GM21515 (cell line): ENCODE measurements at regions not wholly inside any gene's neighbourhood (a gene's known extent, or its start where the extent isn't known, plus 50 kb on each side); places are given as distances from the start of the nearest gene placed in this dataset.
"Not testable (repeated sequence)": the region's sequence is repeated elsewhere in the genome, so short reads cannot be mapped to it uniquely, and the experiment has no call there.

Source experiments
- ATAC-seq: cut with Tn5 transposase; IDR thresholded peaks from one replicate; pipeline ENCODE4 v1.9.1; 2021; ENCODE audit not compliant: unreplicated experiment

DNA sequence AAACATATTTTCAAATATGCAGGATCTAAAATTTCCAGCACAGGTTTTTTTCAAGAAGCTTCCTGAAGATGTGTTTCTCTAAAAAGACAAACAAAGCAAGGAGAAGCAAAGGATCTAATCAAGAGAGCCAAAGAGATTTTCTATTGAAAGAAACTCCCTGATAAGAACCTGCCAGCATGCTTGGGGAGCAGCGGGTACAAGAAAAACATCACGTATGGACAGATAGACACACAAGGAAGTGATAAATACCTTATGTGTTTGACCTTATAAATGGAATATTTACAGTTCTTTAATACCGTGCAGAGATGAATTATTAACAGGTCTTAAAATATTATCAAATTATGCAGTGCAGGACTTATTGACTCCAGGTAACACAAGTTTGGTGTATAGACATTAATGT is 562.1 kb downstream of the DACH1 start:
- no peak for ATAC-seq

DNA sequence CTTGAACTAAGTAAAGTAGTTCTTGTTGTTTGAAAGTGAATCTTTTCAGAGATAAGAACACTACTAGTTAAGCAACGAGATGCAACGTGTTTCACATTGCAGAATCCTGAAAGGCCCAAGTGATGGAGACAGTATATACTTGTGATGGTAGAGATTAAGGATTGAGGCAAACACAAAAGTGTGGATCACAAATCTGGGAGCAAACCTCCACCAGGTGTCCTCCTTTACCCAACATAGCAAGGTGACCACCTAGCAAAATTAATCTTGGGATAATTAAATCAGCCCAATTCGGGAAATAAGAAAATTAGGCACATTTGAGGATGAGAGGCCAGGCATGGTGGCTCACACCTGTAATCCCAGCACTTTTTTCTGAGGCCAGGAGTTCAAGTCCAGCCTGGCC is 563.9 kb downstream of the DACH1 start:
- no peak for ATAC-seq

DNA sequence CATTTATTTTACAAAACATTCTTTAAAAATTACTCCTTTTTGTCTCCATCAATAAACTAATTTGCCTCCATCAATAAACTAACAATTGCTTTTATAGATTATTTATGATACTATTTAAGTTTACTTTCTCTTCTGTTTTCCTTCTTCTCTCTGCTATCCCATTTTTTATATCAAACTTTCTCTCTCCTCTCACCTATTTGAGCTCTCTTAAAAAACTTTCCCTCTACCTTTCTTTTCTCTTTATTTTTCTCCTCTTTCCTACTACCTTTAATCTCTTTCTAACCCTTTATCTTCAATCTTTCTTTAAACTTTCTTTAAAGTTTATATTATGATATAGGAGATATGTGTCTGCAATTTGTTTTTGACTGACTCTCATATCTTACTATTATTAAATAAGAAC is 566.4 kb downstream of the DACH1 start:
- ATAC-seq, result no peak

DNA sequence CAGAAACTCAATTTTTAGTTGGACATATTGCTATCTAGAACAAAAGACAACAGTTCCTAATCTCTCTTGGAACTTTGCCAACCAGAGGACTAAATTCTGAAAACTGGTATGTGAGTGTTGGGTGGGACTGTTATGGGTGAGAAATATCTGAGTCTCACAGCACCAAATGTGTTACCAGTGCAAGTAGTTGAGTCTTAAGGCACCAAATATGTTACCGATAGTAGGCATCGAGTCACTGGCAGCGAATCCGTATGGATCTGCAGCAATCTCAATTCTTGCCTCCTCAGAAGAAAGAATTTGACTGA is 575.2 kb downstream of the DACH1 start:
- no peak for ATAC-seq

DNA sequence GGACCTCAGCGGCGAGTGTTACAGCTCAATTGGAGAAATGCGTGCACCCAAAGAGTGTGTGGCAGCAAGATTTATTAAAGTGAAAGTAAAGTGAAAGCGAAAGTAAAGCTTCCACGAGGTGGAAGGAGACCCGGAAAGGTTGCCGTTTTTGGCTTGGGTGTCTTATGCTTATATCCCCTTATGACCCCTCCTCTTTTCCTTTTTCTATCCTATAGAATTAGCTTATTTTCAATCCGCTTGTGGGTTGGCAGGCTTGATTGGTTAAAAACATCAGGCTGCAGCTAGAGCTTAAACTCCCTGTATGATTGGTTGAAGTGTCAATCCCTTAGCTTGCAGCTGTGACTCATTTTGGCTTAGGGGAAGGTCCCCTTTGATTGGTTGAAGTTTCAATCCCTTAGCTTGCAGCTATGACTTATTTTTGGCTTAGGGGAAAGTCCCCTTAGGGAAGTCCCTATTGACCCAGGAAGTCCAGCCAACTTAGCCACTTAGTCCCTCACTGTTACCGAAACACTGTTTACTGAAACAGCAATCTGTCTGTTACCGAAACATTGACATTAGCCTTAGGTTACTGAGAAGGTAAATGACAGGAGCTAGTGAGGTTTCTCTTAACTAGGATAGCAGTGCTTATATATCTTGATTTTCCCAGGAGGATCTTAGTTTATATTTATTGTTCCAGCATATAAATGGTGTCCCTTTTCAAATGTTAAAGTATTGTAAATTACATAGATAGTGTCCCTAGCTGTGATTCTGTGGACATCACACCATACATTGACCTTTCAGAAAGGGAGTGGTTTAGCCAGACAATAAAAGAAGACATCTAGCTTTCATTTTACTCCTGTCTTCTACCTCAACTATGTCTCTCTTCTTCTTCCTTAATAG is 575.8 kb downstream of the DACH1 start:
- ATAC-seq, result peak; percentile 90

DNA sequence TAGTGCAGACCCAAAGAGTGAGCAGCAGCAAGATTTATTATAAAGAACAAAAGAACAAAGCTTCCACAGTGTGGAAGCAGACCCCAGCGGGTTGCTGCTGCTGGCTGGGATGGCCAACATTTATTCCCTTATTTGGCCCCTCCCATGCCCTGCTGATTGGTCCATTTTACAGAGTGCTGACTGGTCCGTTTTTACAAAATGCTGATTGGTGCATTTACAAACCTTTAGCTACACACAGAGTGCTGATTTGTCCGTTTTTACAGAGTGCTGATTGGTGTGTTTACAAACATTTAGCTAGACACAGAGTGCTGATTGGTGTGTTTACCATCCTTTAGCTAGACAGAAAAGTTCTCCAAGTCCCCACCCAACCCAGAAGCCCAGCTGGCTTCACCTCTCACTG is 577.0 kb downstream of the DACH1 start:
- ATAC-seq, result not testable (repeated sequence)

DNA sequence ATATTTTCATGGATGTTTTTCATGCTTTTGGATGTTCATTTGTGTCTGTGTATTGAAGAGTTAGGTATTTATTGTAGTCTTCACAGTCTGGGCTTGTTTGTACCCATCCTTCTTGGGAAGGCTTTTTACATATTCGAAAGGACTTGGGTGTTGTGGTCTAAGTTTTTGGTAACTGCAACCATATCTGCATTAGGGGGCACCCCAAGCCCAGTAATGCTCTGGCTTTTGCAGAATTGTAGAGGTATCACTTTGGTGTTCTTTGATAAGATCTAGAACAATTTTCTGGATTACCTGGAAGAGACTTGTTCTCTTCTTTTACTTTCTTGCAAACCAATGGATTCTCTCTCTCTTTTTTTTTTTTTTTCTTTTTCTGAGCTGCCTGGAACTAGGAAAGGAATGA is 581.3 kb downstream of the DACH1 start:
- no peak for ATAC-seq

GRCh38 chr13:71278512-71278911 is 588.5 kb downstream of the DACH1 start:
- no peak for ATAC-seq

GRCh38 chr13:71274923-71275608 is 591.9 kb downstream of the DACH1 start:
- ATAC-seq, result peak; percentile 92

DNA sequence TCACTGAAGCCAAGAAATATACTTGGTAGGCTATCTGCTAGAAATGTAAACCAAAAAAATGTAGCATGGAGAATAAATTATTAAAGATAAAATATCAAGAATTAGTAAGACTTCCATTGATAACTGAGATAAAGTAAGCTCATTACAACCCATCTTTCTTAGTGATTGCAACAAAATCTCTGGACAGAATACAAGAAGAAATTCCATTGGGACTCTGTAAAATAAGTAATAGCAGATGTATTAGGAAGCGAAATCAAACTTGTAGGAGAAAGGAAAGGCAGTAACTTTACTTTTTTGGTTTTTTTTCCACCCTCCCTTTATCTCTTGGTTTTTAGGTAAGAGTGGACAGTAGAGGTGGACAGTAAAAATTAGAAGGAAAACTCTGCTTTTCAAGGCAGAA is 605.7 kb downstream of the DACH1 start:
- ATAC-seq, result no peak

DNA sequence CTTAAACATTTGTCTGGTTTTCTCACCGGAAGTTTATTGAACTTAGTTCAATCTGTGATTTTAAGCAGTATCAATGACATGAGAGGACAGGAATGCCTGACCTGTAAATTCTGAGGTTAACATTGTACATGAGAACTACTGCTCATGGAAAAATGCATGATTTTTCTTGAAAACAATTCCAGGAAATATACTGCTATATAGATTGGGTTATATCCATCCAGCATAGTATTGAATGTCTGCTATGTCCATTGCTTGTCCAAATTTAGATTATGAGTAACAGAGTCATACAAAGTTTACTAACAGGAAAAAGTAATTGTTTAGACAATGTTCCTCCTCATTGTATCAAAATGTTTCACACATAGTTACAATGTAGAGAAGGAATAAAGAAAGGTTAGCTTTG is 606.8 kb downstream of the DACH1 start:
- ATAC-seq, result no peak

DNA sequence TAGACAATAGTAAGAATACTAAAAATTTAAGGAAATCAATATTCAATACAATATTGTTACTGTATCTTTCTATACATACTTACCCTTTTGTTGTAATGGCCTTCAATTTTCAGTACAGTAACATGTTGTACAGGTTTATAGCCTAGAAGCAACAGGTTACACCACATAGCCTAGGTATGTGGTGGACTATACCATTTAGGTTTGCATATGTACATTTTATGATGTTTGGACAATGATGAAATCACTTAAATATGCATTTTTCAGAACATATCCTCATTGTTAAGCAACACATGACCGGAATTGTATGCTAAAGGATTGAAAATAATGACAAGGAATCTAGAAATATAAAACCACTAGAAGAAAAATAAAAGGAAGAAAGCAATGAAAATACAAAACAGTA is 611.4 kb downstream of the DACH1 start:
- no peak for ATAC-seq

- ATAC-seq, result no peak
Observed at GRCh38 chr13:71254384-71254783, 612.6 kb downstream of the DACH1 start.

DNA sequence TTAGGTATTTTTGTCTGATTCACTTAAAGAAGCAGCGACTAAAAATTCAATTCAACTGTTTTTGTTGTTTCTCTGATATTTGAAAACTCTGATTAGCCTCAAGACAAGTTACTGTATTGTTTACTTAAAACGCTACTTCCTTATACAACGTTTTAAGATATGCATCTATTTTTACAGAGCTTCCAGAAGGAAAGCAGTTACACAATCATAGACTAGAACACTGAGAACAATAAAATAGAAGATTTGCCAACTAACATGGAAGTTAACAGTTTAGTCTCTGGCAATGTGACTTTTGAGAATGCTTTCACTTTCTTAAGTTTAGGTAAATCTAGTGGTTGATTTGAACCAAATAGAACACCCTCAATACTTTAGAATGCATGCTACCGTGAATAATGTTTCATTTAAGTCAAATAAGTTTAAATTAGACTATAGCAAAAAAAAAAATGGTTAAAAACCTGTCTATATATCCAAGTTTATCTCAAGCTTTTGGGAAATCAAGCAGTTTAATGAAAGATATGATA is 614.8 kb downstream of the DACH1 start:
- no peak for ATAC-seq

- no peak for ATAC-seq
Observed at GRCh38 chr13:71251292-71251951, 615.6 kb downstream of the DACH1 start.

DNA sequence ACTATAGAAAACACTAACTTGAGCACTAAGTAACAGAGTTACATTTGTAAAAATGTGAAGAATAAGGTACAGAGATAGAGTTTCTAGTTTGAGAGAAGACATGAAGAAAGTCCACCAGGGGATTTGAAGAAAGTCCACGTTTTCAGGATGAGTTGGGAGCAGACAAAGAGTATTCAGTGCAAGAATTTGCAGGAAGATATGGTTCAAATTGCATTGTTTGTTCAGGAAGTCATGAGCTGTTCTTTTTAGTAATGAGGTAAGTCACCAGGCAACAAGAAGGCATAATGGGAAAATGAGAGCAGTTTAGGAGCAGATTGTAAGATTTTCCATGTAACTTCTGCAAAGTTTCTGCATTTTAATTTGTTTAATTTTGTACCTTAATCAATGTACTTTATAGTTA is 618.0 kb downstream of the DACH1 start:
- ATAC-seq, result no peak

GRCh38 chr13:71244161-71244560 is 622.8 kb downstream of the DACH1 start:
- ATAC-seq, result no peak

DNA sequence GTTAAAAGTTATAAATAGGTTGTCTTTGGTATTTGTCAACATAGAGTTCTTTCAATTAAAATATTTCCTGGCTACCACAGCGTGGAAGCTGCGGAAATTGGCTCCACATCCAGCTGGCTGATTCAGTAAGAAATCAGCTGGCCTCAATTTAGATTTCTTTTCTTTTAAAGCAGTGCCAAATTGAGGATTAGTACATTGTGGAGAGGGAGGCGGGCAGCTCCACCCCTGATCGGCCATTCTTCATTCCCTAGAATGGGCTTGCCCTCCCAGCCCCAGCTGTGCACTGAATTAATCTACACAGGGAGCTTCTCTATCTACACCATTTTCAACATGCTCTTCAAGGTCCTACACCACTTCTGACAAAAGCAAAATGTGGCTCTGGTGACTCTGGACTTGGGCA is 624.8 kb downstream of the DACH1 start:
- ATAC-seq, result no peak

GRCh38 chr13:71240911-71241310 is 626.1 kb downstream of the DACH1 start:
- no peak for ATAC-seq

GRCh38 chr13:71237332-71237731 is 629.7 kb downstream of the DACH1 start:
- ATAC-seq, result no peak

GRCh38 chr13:71219698-71220415 is 647.1 kb downstream of the DACH1 start:
- ATAC-seq, result no peak
